Colonic mucosa (tissue), 4 donors: ENCODE measurements at regions not wholly inside any gene's neighbourhood (a gene's known extent, or its start where the extent isn't known, plus 50 kb on each side); places are given as distances from the start of the nearest gene placed in this dataset.
"Not testable (repeated sequence)": the region's sequence is repeated elsewhere in the genome, so short reads cannot be mapped to it uniquely, and the experiment has no call there.

Experiments
- DNase-seq: peaks from one replicate; pipeline ENCODE4 v3.0.0-alpha.2; 2020
- H3K27ac ChIP-seq: fragments of 200-600 bp; one replicate; pipeline ENCODE4 v1.8.0; 2021
- H3K27me3 ChIP-seq: fragments of 200-600 bp; one replicate; pipeline ENCODE4 v1.8.0; 2021
- H3K36me3 ChIP-seq: fragments of 200-600 bp; one replicate; pipeline ENCODE4 v1.8.0; 2021
- H3K4me1 ChIP-seq: fragments of 200-600 bp; one replicate; pipeline ENCODE4 v1.8.0; 2021; ENCODE audit warnings: mild to moderate bottlenecking
- H3K4me3 ChIP-seq: fragments of 200-600 bp; one replicate; pipeline ENCODE4 v1.8.0; 2021
- H3K9ac ChIP-seq, 2 donors: one replicate each; pipeline ENCODE4 v1.7.0; 2013; ENCODE audit warnings: control low read depth in 2 of 2, low read depth in 2 of 2, low read length in 2 of 2
- H3K9me3 ChIP-seq: fragments of 200-600 bp; one replicate; pipeline ENCODE4 v1.8.0; 2021
- intact Hi-C: fragments of 100-400 bp; cut with DNase I; formaldehyde crosslinking; loops from one replicate; pipeline ENCODE4 v1.14.1; 2022
- donor health status: healthy.
- donor health status: DM: no; HTN: no; CAD: no.
- donor health status: DM: no; HTN: no; CAD: no.

DNA sequence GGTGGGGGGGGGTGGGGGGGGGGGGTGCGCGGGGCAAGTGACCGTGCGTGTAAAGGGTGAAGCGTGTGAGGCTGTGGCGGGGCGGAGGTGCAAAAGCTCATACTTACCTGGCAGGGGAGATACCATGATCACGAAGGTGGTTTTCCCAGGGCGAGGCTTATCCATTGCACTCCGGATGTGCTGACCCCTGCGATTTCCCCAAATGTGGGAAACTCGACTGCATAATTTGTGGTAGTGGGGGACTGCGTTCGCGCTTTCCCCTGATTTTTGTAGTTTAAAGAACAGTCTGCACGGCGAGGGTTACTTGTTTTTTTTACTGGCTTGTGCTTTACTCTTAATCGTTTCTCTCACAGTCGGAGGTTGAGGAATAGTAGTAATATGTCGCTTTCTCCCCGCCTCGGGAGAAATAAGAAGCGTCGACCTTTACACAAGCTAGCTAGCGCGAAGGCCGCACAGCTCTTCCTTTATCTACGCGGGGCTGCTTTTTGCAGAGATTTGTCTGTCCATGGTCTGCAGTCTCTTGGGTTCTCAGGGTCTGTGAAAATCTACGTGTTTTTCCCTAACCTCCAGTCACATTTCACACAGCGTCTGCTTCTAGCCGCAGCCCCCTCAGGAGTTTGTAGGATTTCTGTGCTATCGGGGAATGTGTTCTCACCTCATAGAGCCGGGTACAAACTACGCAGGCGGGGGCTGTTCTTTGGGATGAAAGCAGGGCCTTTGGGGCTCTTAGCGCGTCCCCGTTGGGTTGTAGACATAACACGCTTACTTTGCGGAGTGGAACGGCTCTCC is 148.1 kb upstream of the NOTCH2NLA start:
- intact Hi-C loops, H3K36me3 ChIP-seq, H3K27me3 ChIP-seq, H3K4me1 ChIP-seq, H3K9me3 ChIP-seq: not testable (repeated sequence)
- Histone ChIP-seq H3K9ac (peak overlapping the region; percentile 73), H3K4me3 (peak overlapping the region; percentile 22), H3K27ac (peak overlapping the region; percentile 98)
- DNase-seq, result peak; percentile 81

DNA sequence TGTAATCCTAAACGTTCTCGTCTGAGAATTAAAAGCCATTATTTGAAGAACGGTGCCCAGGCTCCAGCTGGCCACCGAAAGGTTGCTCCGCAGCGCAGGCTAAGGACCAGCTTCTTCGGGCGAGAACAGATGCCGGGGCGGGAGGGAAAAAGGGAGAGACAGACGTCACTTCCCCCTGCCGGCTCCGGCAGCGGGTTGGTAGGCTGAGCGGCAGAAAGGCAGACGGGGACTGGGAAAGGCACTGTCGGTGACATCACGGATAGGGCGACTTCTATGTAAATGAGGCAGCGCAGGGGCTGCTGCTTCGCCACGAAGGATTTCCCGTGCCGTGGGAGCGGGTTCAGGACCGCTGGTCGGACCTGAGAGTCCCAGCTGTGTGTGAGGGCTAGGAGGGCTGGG is 147.5 kb upstream of the NOTCH2NLA start:
- intact Hi-C loops, H3K9ac ChIP-seq, H3K9me3 ChIP-seq, H3K4me1 ChIP-seq, H3K36me3 ChIP-seq, H3K27me3 ChIP-seq: not testable (repeated sequence)
- Histone ChIP-seq H3K27ac (peak overlapping the region; percentile 57), H3K4me3 (peak overlapping the region; percentile 20)
- peak; percentile 89 for DNase-seq

GRCh38 chr1:146375108-146375507 is 146.3 kb upstream of the NOTCH2NLA start:
- H3K27me3 ChIP-seq, DNase-seq, H3K27ac ChIP-seq, H3K4me1 ChIP-seq, H3K4me3 ChIP-seq, H3K9me3 ChIP-seq, intact Hi-C loops, H3K36me3 ChIP-seq, H3K9ac ChIP-seq: not testable (repeated sequence)

GRCh38 chr1:146369940-146370339 is 141.1 kb upstream of the NOTCH2NLA start:
- H3K4me3 ChIP-seq, result peak overlapping the region; percentile 24
- H3K9ac ChIP-seq, H3K27me3 ChIP-seq, H3K4me1 ChIP-seq, intact Hi-C loops, H3K27ac ChIP-seq, H3K36me3 ChIP-seq, H3K9me3 ChIP-seq: not testable (repeated sequence)
- peak; percentile 60 for DNase-seq

DNA sequence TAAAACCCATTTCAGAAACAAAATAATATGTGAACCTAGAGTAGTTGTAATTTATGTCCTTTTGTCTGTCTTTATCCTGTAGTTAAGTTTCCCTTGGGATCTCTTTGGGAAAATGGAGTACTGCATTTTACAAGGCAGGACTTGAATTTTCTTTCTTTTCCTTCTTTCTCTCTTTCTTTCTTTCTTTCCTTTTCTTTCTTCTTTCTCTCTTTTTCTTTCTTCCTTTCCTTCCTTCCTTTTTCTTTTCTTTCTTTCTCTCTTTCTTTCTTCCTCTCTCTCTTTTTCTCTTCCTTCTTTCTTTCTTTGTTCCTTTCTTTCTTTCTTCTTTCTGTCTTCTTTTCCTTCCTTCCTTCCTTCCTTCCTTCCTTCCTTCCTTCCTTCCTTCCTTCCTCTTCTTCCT is 126.6 kb upstream of the NOTCH2NLA start:
- H3K9ac ChIP-seq, H3K4me1 ChIP-seq, H3K36me3 ChIP-seq, H3K27me3 ChIP-seq, H3K4me3 ChIP-seq, DNase-seq, intact Hi-C loops, H3K27ac ChIP-seq, H3K9me3 ChIP-seq: not testable (repeated sequence)

DNA sequence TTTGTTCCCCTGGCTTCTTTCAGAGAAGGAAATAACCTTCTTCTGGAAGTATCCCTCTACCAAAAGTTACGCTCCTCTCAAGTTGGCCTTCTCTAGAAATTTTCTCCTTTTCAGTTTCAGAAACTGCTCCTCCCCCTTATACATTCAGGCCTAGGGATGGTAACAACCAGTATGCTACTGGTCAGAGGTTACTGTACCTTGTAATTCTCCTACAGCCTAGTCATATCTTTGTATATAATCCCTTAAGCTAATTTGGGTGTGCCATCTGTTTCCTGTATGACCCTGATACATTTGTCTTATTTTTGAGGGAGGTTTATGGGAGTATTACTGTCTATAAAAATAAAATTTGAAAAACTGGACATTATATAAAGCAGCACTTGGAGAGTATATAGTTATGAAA is 98.0 kb upstream of the NOTCH2NLA start:
- H3K9me3 ChIP-seq, H3K4me1 ChIP-seq, H3K27ac ChIP-seq, intact Hi-C loops, H3K36me3 ChIP-seq, H3K27me3 ChIP-seq, DNase-seq, H3K4me3 ChIP-seq, H3K9ac ChIP-seq: not testable (repeated sequence)

DNA sequence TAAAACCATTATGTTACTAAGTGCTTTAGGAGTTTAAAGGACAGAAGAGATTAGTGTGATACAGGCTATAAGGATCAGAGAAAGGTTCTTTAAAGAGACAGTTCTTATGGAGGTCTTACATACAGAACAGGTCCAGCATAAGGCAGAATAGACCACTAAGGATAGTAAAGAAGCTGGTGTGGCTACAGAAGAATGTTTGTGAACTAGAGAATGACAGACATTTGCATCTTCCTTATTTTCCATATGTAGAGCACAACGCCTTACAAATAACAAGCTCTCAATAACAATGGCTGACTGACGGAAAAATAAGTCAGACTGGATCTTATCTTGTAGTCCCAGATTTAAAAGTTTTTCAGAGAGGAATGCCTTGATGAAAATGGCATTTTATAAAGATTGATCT is 95.6 kb upstream of the NOTCH2NLA start:
- intact Hi-C loops, H3K36me3 ChIP-seq, H3K27ac ChIP-seq, H3K27me3 ChIP-seq, DNase-seq, H3K4me1 ChIP-seq, H3K9ac ChIP-seq, H3K9me3 ChIP-seq, H3K4me3 ChIP-seq: not testable (repeated sequence)

DNA sequence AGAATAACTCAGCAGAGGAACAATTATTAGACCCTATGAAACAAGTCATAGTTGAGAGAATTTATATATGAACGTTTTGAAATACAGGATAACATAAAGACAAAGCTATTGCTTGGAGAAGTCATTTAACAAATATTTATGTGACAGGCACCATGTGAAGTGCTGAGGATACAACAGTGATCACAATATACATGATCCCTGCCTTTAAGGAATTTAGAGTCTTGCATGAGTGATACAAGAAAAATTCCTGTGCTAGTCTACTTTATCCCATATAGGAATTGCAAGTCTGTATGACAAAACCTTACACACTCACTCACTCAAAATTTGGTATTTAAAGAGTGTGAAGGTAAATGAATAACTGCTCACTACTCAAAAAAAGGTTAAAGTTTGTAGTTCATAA is 94.5 kb upstream of the NOTCH2NLA start:
- DNase-seq, H3K36me3 ChIP-seq, H3K9ac ChIP-seq, H3K27ac ChIP-seq, H3K4me3 ChIP-seq, H3K9me3 ChIP-seq, H3K27me3 ChIP-seq, H3K4me1 ChIP-seq, intact Hi-C loops: not testable (repeated sequence)

DNA sequence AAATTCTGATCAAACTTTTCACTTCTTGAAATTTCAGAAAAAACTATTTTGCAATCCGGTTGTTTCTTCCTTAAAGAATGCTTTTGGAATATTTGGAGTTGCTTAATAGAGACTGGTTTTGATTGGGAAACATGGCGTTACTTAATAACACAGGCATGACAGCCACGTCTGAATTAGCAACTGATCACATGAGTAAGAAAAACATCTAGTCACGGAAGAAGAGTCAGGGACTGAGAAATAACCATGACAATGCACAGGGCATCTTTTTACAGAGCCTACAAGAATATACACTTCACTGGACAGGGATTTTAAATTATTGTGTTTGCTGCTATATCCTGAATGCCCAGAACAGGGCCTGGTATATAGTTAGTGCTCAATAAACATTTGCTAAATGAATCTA is 94.1 kb upstream of the NOTCH2NLA start:
- H3K4me3 ChIP-seq, DNase-seq, H3K27me3 ChIP-seq, H3K9ac ChIP-seq, intact Hi-C loops, H3K9me3 ChIP-seq, H3K36me3 ChIP-seq, H3K27ac ChIP-seq, H3K4me1 ChIP-seq: not testable (repeated sequence)

DNA sequence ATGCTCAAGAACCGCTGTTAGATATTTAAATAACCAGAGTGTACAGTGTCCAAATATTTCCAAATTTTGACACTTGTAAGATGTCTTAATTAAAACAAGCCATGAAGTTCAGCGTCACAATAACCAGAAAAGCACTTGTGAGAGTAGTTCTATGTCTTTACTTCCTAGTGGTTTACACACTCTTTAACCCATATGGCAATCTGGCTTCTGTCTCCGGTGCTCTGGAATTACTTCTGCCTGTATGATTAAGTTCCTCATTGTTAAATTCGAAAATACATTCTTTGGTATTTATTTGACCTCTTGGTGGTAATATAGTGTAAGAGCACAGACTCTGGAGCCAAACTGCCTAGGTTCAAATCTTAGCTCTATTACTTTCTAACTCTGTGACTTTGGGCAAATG is 89.9 kb upstream of the NOTCH2NLA start:
- H3K9me3 ChIP-seq, H3K4me1 ChIP-seq, H3K27ac ChIP-seq, H3K36me3 ChIP-seq, DNase-seq, H3K27me3 ChIP-seq, H3K4me3 ChIP-seq, H3K9ac ChIP-seq, intact Hi-C loops: not testable (repeated sequence)

GRCh38 chr1:146317785-146318184 is 89.0 kb upstream of the NOTCH2NLA start:
- H3K27ac ChIP-seq, H3K36me3 ChIP-seq, H3K4me1 ChIP-seq, H3K9me3 ChIP-seq, intact Hi-C loops, H3K27me3 ChIP-seq, H3K9ac ChIP-seq, H3K4me3 ChIP-seq, DNase-seq: not testable (repeated sequence)

- DNase-seq, H3K4me3 ChIP-seq, H3K9ac ChIP-seq, H3K27ac ChIP-seq, H3K9me3 ChIP-seq, H3K4me1 ChIP-seq, intact Hi-C loops, H3K36me3 ChIP-seq, H3K27me3 ChIP-seq: not testable (repeated sequence)
Observed at GRCh38 chr1:146314449-146315246, 85.8 kb upstream of the NOTCH2NLA start.

DNA sequence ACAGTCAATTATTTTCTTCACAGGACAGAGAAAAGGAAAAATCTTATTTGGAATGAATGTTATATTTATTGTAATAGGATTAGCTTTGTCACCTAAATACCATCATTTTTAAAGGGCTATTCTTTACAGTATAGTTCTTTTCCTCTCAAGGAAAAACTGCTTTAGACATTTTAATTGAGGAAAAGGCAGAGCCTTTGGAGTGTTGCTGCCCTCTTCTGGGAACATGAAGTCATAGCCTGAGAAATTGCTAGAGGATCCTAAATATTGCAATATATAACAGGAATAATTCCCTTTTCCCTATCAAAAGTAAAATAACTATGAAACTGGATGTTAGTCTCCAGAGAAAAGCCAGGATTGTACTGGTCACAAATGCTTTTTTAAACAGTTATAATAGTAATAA is 81.8 kb upstream of the NOTCH2NLA start:
- H3K9ac ChIP-seq, H3K4me1 ChIP-seq, H3K27me3 ChIP-seq, H3K36me3 ChIP-seq, intact Hi-C loops, H3K9me3 ChIP-seq, H3K4me3 ChIP-seq, H3K27ac ChIP-seq, DNase-seq: not testable (repeated sequence)

DNA sequence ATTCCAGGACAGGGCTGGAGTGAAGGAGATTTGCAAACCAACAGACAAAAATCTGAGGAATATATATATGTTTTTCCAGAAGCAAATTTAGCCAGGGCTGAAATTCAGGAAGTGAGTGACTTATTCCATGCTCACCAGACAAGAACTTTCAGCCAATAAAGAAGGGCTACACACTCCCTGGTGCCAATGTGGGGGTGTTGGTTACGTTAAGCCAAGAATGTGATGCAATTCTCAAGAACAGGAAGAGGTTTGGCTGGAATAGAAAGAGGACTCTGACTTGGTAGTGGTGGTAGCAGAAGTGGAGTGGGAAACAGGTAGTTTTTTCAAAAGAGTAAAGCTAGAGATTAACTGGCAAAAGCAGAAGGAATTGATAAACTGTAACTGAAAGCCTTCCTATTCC is 80.6 kb upstream of the NOTCH2NLA start:
- DNase-seq, H3K9me3 ChIP-seq, H3K4me3 ChIP-seq, H3K27ac ChIP-seq, H3K4me1 ChIP-seq, H3K27me3 ChIP-seq, intact Hi-C loops, H3K36me3 ChIP-seq, H3K9ac ChIP-seq: not testable (repeated sequence)
